HG03025 (cell line): ENCODE measurements at regions not wholly inside any gene's neighbourhood (a gene's known extent, or its start where the extent isn't known, plus 50 kb on each side); places are given as distances from the start of the nearest gene placed in this dataset.
A peak's percentile ranks its signal among the peaks of the same experiment; 100 is the strongest.

Experiments used
- ATAC-seq: cut with Tn5 transposase; IDR thresholded peaks from one replicate; pipeline ENCODE4 v1.9.1; 2021; ENCODE audit warnings: mild to moderate bottlenecking, moderate library complexity; ENCODE audit not compliant: unreplicated experiment, low FRiP score

DNA sequence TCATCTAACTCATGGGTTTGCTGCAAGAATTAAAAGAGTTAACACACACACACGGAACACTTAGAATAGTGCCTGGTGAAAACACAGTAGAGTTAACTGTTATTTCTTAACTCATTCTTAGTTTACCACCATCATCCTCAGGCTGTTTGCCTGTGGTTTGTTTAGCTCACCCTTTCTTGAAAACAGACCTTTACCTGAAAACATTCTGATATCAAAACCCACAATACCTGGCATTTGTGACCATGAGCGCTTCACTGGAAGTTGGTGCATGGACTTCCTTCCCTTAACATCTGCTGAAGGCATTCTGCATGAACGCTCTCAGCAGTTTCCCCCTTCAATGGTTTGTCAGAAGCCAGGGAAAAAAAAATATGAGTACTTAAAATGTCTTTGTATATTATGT, 256.0 kb downstream of the ETS1 start:
- no peak for ATAC-seq

GRCh38 chr11:128330203-128330602, 257.2 kb downstream of the ETS1 start:
- ATAC-seq = no peak

DNA sequence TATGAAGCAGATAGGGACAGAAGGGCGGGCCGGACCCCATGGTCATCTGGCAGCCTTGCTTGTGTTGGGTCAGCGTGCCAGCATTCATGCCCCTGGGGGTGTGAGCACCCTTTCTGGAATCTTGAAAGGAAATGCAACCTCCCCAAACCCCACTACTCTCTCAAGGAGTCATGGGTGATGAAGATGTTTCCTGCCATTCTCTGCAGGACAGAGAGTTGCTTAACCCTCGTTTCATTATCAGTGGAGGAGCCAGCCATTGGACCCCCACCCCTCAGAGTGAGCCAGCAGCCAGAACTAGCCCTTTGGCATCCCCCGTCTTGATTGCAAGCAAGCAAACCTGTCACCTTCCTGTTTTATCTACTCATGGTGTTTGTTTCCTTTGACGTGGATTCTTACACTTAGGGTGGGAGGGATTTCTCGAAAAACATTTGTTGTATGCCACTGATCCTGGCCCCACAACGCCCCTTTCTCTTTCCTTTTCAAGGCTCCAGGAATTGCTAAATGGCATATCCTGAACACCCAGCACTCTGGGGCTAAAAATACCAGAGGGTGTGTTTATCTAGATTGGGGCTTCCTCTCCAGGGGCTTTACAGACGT, 258.3 kb downstream of the ETS1 start:
- ATAC-seq = no peak

- no peak for ATAC-seq
Observed at GRCh38 chr11:128327274-128327673, 260.1 kb downstream of the ETS1 start.

DNA sequence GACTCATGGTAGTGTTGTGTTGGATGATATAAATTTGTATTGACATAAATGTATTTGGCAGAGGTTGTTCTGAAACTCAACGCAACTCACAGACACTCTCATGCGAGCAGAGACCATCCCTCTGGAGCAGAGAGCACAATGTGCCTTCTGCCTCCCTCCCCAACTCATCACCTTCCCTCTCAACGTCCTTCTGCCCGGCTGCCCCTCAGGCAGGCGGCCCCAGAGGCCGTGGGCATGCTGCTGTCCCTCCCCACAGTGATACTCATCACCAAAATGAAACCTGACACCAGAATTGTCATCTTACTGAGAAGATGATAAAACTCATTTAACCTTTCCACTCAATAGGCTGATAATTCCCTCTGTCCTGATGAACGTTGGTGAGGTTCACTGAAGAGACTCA, 260.6 kb downstream of the ETS1 start:
- no peak for ATAC-seq

DNA sequence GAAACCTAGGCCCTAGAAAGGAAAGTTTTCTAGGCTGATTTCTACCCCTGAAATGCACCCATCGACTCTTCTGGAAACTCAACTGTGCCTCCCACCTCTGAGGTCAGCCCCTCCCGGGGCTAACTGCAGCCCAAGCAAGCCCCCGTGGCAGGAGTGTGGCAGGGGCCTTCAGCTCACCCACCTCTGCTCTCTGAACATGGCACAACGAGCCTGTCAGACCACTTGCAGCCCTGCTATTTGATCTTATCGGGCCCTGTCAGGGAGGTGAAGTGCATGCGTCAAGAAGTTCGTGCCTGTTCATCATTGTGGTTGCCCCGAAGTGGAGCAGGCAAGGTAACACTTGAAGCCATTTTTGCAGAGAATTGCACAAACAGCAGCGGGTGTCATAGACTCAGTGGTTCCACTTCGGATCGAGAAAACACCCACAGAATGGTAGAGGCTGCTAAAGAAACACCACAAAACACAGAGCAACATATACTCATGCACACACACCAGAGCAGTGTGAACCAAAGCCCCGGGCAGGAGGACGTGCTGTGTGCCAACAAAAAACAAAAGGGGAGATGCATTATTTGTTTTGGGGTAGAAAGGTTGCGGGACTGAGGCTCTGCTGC, 262.7 kb downstream of the ETS1 start:
- ATAC-seq = no peak

- no peak for ATAC-seq
Observed at GRCh38 chr11:128324051-128324481, 263.3 kb downstream of the ETS1 start.

DNA sequence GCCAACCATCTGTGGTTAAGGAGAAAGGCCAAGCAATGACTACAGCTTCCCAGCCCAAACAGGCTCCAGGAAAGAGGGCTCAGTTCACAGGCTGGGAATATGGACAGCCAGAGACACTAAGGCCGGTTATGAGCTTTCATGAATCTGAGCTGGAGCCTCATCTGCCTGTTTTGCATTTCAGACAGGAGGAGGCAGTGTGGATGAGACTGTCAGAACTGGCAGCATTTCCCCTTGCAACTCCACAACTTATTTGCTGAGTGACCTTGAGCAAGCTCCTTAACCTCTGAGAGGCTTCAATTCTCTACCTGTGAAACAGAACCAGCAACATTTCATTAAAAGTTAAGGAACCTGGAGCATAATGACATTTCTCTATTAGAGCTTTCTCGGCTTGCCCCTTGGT, 264.0 kb downstream of the ETS1 start:
- peak; percentile 52 for ATAC-seq

- peak; percentile 68 for ATAC-seq
Observed at GRCh38 chr11:128318856-128319474, 268.4 kb downstream of the ETS1 start.

- ATAC-seq = no peak
Observed at GRCh38 chr11:128316541-128317227, 270.7 kb downstream of the ETS1 start.

DNA sequence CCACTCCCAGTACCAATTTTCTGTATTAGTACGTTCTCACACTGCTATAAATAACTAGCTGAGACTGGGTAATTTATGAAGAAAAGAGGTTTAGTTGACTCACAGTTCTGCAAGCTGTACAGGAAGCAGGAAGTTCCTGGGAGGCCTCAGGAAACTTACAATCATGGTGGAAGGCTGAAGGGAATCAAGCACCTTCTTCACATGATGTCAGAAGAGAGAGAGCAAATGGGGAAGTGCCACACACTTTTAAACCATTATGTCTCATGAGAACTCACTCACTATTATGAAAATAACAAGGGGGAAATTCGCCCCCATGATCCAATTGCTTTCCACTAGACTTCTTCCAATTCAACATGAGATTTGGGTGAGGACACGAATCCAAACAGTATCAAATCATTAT, 271.4 kb downstream of the ETS1 start:
- no peak for ATAC-seq

DNA sequence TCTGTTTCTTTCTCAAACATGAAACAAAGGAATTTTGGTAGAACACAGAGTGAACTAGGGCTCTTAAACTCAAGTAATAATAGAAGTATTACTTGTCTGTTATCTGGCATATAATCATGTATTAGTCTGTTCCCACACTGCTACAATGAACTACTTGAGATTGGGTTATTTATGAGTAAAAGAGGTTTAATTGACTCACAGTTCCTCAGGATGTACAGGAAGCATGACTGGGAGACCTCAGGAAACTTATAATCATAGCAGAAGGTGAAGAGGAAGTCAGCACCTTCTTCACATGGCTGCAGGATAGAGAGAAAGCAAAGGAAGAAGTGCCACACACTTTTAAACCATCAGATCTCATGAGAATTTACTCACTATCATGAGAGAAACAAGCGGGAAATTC, 273.4 kb downstream of the ETS1 start:
- no peak for ATAC-seq

- peak; percentile 62 for ATAC-seq
Observed at GRCh38 chr11:128311742-128312719, 275.3 kb downstream of the ETS1 start.

DNA sequence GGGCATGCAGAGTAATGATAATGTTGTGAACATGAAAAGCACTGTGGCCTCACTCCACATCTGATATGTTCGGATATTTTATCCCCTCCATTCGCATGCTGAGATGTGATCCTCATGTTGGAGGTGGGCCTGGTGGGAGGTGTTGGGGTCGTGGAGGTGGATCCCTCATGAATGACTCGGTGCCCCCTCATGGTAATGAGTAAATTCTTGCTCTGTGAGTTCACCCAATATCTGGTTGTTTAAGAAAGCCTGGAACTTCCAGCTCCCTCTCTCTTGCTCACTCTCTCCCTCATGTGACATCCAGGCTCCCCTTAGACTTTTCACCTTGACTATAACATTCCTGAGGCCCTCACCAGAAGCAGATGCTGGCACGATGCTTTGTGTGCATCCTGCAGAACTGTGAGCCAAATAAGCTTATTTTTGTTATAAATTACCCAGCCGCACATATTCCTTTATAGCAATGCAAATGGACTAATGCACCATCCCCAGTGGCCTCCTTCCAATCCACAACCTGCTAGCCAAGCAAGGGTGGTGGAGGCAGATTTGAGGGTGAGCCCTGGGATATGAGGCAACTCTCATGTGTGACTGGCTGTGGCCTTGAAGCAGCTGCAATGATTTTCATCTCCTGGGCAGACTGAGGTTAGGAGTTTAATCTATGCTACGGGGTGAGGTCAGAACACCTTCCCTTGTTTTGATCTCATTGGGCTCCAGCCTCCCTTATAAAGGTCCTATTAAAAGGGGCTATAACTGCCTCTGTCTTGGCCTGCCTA, 276.5 kb downstream of the ETS1 start:
- no peak for ATAC-seq

GRCh38 chr11:128310005-128310404, 277.4 kb downstream of the ETS1 start:
- no peak for ATAC-seq

DNA sequence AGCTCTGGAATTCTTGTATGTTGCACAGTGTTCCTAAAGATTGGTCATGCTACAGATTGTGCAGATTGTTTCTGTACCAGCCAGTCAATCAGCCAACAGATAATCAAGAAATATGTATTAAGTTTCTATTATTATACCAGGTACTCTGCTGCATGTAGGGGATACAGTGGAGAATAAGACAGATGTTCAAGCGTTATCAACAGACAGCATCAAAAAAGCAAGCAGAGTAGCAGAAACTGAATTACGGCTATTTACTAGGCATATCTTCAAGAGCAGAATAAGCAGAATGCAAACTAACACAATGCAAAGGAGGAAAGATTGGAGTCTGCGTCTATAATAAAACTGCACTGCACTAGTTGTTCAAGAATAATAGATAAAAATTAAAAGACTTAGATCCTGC, 278.6 kb downstream of the ETS1 start:
- ATAC-seq = no peak

- ATAC-seq = no peak
Observed at GRCh38 chr11:128305588-128305987, 281.8 kb downstream of the ETS1 start.

- ATAC-seq = no peak
Observed at GRCh38 chr11:128304666-128305485, 282.5 kb downstream of the ETS1 start.

GRCh38 chr11:128304116-128304515, 283.2 kb downstream of the ETS1 start:
- ATAC-seq = no peak
